CD4-positive, alpha-beta T cell treated with Interleukin-6 at 100 ng/mL for 8 hours (primary cell): ENCODE measurements at regions not wholly inside any gene's neighbourhood (a gene's known extent, or its start where the extent isn't known, plus 50 kb on each side); places are given as distances from the start of the nearest gene placed in this dataset.
"Not testable (repeated sequence)": the region's sequence is repeated elsewhere in the genome, so short reads cannot be mapped to it uniquely, and the experiment has no call there.

ENCODE experiments used
- DNase-seq: peaks from one replicate; pipeline ENCODE4 v3.0.0-alpha.2; 2020; ENCODE audit warnings: mixed read lengths, low spot score

- no peak for DNase-seq
These were observed 926.8 kb downstream of the DIAPH3 start for GRCh38 chr13:59236944-59237343.

DNA sequence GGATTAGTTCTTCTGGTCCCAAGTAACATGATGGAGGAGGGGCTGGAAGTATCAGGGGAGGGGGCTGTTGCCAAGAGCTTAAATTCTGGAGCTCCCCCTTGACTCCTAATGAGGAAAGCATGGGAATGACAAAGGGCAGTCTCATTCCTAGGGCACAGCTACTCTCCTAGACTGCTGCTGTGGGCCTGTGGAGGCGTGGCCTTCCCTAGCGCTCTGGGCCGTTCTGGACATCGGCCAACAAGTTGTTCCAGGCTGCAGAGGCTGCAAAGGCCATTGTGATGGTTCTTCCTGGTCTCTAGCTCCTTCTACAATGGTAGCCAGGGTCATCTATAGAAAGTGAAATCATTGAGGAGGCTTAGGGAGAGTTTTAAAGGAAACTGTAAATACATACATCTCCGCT, 916.6 kb downstream of the DIAPH3 start:
- DNase-seq = no peak

GRCh38 chr13:59250336-59251189, 913.2 kb downstream of the DIAPH3 start:
- no peak for DNase-seq

DNA sequence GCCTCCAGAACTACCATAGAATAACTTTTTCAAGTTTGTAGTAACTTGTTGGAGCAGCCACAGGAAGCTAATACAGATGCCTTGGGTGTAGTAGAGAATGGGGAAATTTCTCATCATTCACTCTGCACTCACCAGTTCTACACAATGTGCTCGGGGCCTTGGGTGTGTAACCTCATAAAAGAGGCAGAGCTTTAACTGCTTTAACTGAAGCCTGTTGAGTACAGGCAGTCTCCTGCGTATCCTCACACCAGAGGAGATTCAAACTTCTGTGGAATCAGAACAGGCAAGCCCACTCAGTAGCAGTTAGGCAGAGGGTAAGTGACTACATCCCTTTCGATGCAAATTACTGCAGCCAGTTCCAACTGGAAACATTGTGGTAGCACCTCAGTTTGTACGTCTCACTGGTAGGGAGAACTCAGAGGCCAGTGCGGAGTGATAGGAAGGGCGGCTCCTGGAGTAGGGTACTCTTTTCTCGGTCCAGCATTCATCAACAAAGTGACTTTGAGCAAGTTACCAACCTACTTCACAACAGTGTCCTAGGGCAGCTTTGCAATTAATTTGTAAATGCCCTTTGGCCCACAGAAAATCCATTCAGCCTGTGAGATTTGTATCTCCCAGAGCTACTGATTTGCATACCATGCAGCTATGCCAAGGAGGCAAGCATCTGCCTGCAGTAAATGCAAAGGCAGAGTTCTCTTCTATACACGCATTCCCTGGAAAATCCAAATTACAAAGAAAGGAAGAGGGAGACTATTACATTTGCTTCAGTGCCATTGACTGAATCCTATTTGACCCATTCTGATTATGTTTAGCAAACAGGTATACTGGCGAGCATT, 904.3 kb downstream of the DIAPH3 start:
- no peak for DNase-seq

DNA sequence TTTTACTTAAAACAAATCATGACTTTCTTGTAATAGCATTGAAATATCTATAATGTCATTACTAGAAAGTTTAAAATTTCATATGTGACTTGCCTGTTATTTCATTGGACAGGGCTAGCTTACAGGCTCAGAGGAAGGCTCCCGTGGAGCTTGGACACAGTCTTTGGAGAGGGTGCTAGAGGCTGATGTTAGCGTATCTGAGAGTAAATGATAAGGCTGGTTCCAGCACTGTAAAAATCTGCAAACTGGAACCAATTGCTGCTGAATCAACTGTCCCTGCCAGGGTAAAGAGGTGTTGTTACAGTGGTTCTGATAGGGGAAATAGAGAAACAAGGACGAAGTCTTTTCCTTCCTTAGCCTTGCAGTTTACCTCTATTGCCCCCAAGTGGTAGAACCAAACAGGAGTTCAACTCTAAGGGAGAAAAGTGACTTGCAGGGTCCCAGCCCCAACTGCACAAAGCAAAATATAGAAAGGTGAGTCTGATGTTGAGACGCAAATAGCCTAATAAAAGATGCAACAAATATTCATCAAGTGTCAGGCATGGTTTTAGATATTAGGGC, 901.7 kb downstream of the DIAPH3 start:
- no peak for DNase-seq

- DNase-seq = no peak
These were observed 900.2 kb downstream of the DIAPH3 start for GRCh38 chr13:59263531-59263930.

DNA sequence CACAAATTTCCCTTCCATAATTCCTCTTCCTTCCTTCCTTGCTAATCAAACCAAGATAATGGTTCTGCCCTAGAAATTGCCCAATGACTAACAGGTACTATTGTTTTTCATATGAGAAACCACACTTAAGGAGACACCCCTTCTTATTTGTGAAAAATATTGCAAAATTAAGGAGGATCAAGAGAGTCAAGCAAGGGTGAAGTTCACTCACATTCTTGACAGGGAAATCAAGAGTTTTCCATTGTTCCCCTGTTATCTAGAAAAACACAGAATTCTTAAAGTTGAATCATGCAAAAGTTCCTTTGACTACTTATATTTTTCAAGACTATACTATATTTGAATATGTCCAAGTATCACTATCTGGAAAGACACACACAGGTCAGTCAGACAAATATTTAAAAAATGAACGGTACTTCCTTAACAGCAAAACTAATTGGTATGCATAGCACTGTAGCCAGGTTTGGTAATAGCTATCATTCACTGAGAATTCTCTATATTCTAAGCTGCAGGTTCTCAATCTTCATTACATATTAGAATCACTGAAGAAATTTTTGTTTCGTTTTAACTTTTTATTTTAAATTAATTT, 897.2 kb downstream of the DIAPH3 start:
- DNase-seq = no peak

- no peak for DNase-seq
These were observed 894.3 kb downstream of the DIAPH3 start for GRCh38 chr13:59269476-59269875.

DNA sequence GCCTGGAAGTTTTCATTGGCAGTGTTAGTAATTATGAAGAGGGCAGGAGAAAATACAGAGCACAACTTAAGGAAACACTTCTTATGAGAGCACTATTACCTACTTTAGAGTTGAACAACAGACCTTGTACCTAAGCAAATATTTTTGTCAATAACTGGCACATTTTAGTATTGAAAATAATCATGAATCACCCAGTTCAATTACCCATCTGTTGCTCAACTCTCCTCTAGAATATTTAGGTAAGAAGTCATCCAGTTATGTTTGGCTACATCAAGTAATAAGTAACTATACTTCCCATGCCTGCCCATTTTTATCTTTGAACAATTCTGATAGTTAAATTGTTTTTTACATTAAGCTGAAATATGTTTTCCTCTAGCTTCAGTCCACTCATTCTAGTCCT, 893.4 kb downstream of the DIAPH3 start:
- DNase-seq = no peak

DNA sequence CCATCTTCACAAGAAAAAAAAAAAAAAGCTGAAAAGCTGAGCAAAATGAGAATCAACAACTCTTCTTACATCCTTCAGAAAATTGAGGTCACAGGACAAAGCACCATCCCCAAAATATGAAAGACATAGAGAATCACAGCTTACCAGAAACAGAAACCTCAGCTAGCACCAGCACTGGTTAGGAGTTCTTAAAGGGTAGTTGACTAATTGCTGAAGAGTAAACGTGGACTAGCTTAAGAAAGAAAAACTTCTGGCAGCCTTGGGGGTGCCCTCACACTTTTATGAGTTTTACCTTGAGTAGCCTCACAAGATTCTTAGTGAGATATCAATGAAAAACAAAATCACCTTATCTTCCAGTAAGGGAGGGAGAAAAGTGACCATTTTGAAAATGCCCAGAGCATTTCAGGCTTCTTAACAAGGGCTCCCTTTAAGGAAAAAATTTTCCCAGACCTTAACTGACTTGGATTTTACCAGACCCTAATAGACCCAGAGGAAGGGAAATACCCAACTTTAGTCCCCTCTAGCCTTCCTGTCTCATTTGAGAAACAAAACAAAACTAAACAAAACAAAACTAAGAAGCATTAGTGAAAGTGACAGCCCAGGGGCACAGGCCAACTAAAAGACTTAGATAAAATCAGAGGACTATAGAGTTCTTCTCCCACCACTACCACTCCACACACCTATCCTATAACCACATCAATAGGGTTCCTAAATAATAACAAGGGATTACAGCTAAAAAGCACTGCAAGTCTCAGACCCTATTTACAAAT, 888.6 kb downstream of the DIAPH3 start:
- DNase-seq = no peak

DNA sequence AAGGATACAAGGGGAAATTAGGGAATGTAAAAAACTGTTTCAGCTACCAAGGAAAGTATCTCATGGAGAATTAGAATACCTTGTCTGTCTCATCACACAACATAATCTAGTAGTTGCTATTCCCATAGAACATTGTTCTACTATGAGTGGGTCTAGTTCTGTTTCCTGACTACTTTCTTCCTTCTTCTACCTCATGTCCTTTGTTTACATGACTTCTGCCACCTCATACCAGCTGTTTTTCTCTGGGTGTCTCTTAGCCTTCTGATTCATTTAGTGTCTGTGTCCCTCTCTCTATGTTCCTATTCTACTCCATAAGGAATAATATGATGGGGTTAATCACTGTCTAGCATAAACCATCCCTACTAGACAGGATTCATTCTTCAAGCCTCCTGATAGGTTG, 887.3 kb downstream of the DIAPH3 start:
- DNase-seq = no peak

- DNase-seq = no peak
These were observed 886.6 kb downstream of the DIAPH3 start for GRCh38 chr13:59277106-59277505.

DNA sequence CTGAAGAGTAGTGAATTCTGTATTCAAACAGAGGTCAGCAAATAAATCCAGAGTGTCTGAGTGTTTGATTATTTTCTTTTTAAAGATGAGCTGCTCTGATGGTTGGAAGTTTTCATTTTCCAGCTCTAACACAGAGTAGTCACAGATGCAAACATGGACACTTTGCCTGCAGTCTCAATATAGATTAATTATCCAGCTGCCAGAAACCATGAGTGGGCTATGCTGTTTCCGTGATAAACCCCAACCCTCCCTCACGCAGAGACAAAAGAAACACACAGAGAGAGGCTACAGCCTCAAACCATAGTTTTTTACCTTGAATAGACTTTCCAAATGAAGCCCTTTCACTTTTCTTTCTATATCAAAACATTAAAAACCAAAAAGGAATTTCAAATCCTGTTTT, 884.7 kb downstream of the DIAPH3 start:
- no peak for DNase-seq

GRCh38 chr13:59279576-59279975, 884.2 kb downstream of the DIAPH3 start:
- DNase-seq = no peak

DNA sequence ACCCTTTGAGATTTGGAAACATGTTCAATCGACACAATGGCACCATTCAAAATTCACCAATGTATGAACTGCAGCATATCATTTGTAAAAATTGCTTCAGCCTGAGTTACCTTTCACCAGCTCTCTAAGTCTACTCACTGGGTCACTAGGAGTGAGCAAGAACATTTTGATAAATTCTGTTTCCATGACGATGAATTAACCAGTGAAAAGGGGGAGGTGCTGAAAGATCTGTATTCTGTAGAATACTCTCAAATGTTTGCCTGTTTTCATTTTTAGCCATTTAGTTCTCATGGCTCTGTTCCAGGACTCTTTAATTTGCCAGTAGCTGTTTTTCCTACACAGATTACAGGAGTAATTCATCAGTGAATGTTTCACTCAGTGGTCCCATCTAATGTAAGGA, 883.4 kb downstream of the DIAPH3 start:
- DNase-seq = no peak

DNA sequence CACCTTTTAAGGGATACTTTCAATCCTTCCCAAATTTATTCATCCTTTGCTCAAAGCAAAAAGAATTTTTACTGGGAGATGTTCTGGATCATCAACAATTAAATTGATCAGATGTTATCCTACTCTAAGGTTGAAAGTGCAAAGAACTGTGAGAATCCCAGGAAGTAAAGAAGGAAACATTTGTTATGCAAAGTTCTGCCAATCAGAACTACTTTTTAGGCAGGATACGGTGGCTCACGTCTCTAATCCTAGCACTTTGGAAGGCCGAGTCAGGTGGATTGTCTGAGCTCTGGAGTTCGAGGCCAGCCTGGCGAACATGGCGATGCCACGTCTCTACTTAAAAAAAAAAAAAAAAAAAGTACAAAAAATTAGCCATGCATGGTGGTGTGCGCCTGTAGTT, 882.3 kb downstream of the DIAPH3 start:
- DNase-seq = no peak

- not testable (repeated sequence) for DNase-seq
These were observed 871.5 kb downstream of the DIAPH3 start for GRCh38 chr13:59292240-59292639.

GRCh38 chr13:59299584-59299983, 864.1 kb downstream of the DIAPH3 start:
- DNase-seq = no peak

DNA sequence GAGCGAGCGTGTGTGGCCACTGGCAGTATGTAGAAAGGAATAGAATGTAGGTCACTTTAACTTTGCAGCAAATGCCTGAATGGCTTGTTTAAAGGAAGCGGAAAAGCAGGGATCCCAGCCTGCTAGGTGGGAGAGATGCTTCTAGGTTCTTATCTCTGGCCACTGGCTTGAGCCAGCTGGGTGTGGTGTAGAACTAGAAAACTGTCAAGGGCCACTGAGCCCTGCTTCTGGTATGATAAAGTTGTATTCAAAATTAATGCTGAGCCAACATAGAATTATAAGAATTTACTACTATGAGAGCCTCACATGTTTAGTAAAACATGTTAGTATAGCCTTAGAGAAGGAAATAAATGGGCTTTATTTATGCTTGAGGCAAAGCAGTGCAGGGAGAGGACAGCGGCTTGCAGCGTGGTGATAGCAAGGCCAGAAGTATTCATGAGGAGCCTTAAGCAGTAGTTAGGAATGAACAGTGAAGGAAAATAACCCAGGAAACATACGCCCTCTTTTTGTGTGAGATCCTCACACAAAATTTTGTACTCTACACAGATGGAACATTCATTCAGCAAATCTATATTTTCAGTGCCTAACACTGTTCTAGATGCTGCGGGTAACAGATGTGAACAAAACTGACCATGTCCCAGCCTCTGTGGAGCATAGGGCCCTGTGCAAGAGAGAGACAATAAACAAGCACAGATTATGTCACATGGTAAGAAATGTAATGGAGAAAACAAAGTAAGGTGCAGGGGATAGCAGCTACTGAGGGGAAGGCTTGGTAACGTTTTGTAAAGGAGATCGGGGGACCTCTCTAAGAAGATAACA, 863.2 kb downstream of the DIAPH3 start:
- no peak for DNase-seq

DNA sequence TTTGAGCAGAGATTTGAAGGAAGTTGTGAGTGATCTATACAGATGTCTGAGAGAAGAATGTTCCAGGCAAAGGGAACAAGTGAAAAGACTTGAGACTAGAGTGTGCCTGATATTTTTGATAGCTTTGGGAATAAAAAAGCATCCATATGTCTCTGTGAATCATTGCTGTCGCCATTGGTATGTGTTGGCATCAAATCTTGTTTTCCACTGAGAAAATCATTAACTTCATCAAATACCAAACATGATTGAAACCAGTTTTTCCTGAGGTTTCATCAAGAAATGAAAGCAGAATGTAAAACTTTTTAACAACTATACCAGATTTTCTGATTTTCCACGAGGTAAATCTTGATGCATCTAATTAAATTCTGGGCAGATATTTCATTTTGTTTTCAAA, 862.6 kb downstream of the DIAPH3 start:
- DNase-seq = no peak

- DNase-seq = no peak
These were observed 860.3 kb downstream of the DIAPH3 start for GRCh38 chr13:59303433-59303832.
